ENCODE measurements at regions not wholly inside any gene's neighbourhood (a gene's known extent, or its start where the extent isn't known, plus 50 kb on each side); places are given as distances from the start of the nearest gene placed in this dataset.

GRCh38 chr11:115776916-115777315, 272.7 kb upstream of the CADM1 start:
- FAIRE-seq = no peak

DNA sequence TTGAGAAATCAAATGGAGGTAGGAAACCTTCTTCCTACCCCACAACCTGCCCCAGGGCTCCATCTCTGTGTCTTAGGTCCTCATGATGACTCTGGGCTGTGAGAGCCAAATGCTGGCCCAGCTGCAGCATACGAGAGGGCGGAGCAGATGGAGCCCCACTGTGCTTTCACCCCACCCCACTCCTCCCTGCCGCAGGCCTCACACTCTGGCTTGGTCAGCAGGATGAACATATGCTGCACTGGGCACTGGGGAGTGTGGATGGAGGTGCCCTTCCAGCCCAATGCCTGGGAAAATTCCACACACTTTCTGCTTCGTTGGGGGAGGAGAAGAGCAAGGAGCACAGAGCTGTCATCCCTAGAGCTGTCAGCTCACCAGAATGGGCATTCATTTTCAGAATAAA, 271.6 kb upstream of the CADM1 start:
- no peak for FAIRE-seq

GRCh38 chr11:115774756-115775155, 270.5 kb upstream of the CADM1 start:
- FAIRE-seq = no peak

DNA sequence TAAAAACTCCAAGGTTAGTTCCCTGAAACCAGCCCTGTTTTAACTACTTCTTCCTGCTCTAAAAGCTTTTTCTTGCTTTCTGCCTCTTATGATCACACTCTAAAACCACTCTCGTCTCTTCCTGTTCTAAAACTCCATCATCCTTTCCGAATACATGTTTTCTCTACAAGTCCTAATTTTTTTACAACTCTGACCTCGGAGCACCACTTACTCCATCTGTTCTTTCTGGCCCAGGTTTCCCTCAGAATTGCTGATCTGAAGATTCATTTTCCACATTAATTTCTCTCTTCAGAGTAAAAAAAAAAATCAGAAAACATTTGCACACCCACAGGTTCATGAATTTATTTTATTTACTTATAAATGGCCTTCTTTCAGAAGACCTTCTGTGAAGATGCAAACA, 265.7 kb upstream of the CADM1 start:
- no peak for FAIRE-seq

- FAIRE-seq = no peak
Measured at GRCh38 chr11:115767883-115768282, 263.7 kb upstream of the CADM1 start.

DNA sequence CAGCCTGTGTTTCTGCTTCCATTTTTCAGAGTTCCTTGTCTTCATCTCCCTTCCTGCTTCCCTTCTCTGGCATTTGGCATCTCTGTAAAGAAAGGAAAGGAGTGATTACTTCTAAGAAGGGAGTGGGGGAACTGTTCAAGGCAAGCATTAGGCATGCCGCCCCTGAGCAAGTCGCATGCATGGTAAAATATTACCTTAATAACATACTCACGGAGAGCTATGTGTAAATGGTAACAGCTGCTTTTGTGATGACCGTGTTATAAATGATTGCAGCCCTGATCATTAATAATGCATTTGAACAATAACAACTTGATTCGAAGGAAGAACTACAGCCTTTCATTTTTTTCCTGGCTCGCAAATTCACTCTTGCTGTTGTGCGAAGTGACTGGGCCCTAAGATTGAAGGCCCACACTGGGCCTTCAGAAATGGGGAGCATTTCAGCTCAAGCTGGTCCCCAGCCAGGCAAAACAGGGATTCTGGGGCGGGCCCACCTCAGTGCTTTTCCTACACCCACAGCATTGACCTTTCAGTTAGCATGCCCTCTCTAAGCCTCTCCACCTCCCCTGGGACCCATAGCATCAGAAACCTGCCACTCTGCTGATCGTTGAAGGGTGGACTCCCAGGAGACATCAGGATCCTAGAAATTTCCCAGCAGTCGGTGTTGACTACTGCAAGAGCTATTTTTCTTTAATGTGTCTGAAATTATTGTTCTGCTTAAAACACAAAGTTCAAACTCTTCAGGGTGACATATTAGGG, 263.0 kb upstream of the CADM1 start:
- FAIRE-seq = no peak

DNA sequence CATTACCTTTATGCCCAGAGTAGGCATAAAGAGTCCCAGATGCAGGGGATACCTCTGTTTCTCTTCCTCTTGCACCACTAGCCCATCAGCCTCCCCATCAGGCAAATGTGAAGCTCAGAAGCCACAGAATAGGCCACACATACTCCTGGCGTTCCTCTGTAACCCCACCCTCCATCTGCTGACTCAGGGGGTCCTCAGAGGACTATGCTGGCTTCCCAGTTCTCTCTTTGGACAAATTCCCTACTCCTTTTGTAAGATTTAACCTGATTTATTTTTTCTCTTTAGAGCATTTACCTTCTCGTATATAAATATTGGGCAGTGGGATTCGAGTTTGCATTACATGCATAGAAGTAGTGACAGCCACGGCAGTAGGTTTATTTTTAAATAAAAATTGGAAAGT, 262.3 kb upstream of the CADM1 start:
- no peak for FAIRE-seq

- FAIRE-seq = no peak
Measured at GRCh38 chr11:115765803-115766239, 261.6 kb upstream of the CADM1 start.

DNA sequence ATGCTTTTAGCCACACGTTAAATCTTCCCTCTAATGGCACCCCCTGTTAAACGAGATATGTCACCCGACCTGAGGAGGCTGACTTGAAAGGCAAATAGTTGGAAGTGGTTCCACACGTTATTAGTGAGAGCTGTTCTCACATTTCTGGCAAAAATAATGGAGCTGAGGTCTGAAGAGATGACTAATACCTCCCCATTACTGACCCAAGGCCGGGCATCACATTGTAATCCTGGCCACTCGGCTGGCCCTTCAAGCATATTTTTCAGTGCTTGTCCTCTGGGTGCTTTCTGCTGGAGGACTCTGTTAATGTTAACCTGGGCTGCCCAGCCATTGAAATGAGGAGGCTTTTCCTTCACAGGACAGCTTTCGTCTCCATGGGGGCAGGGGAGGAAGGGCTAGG, 260.0 kb upstream of the CADM1 start:
- FAIRE-seq = no peak

DNA sequence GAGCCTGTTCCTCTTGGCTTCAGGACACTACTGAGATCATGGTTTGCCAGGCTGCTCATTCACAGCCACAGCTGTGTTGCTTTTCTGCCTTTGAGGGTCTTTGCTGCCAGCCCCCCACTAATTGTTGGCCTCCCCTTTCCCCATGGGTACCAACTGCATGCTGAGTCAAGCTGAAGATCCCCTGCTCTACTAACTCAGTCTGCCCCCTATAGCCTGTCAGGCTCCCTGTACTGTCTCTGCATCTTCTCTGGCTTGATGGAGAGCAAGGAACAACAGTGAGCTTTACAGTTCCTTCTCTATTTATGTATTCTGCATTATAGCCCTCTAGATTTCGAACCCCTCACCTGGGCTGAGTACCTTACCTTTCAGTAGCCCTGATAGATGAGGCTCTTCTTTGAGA, 257.6 kb upstream of the CADM1 start:
- FAIRE-seq = no peak

GRCh38 chr11:115761348-115761747, 257.1 kb upstream of the CADM1 start:
- FAIRE-seq = no peak

DNA sequence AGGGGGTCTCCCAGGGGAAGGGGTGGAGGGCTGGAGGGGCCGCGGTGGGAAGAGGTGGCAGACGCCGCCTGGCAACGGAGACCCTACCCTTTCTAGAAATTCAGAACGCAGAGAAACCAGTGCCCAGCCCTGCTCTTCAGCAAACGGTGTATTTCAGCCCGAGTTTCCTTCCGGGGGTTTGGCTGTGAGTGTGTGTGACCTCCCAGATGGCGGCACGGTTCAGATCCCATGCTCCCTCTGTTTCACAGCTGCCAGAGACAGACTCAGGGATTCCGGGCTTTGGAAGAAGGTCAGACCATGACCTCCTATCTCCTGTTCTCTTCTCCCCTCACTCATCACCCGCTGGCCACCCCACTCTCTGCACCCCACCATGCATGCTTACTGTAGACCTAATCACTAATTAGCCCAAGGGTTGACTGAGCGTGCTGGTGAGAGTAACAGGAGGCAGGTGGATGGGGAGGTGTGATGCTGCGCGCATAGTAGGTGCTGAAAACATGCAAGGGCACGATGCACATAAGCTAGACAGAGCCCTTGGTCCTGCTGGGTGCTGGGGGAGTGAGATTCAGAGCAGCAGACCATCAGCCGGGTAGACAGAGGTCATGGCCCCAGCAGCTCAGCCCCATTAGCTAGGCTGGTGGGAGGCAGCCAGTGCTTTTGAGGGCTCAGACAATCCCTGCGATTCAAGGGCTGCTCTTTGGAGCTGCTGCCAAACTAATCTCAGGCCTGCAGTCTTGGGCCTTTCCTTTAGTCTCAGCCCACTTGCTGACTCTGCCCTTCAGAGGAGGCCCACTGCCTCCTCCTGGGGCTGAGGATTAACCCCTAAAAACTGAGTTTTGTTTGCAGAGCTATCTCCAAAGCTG, 256.5 kb upstream of the CADM1 start:
- FAIRE-seq = no peak

- FAIRE-seq = no peak
Measured at GRCh38 chr11:115759622-115760460, 255.6 kb upstream of the CADM1 start.

GRCh38 chr11:115758011-115758410, 253.8 kb upstream of the CADM1 start:
- FAIRE-seq = no peak

DNA sequence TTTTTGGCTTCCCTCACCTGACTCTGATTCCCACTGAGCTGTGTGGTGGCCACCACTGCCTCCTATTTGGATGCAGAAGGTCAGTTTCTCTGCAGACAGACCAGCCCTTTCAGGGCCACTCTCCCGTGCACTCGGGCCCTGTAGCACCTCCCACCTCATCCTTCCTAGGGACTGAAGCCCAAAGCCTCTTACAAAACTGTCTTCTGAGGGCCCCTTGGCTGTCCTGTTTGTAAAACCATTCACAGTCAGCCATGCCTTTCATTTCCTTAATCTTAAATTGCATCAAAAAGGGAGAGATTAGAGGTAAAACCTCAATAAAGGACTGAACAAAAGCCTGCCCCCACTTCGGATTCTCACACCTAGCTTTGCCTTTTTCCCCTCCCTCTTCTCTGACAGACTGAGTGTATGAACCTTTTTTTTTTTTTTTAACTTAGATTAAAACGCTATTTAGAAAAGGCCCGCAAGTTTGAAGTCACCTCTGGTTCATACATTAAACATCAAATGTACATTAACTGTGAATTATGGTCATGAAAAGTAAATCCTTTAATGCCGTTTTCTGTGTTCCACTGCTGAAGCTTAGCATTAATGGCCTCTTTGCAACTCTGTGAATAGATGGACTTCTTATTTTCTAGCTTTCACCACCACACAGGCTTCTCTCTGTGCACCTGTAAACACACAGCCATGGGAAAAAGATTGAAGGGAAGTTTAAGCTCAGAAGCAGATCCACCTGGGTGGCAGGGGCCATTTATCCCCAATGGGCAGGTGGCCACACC, 247.2 kb upstream of the CADM1 start:
- no peak for FAIRE-seq

DNA sequence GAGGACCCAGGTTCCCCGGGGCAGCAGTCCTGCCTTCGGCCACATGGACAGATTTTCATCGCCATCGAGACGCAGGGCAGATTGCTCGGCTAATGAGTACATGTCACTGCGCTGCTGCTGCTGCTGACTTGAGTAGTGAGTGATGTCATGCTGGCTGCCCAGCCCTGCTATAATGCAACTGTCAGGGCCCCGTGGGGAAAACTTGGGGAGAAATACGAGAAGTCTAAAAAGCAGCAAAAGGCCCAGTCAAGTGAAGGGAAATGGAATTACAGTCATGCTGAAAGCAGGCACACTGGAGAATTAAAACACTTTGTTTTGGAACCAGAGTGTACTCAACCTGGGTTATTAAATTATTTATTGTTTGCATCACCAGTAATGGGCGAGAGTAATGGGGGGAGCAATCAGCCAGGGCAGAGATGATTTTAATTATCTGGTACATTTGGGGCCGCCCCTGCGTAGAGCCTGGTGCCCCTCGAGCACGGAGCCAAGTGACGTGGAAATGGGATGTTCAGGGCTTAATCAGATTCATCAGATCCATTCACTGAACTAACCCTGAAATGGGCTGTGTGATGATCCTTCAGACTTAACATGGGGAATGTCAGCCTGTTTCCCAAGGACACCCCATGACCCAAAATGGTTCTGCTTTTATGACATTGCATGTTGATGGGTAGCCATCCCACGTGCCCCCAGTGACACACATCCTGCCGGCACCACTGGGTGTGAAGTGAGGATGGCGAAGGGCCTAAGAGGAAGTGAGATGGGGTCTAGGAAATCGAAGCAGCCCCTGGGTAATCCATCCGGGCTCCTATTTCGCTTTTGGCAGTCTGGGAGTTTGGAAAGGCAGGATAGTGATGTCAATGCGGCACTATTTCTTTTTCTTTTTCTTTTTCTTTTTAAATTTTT, 241.6 kb upstream of the CADM1 start:
- FAIRE-seq = no peak

DNA sequence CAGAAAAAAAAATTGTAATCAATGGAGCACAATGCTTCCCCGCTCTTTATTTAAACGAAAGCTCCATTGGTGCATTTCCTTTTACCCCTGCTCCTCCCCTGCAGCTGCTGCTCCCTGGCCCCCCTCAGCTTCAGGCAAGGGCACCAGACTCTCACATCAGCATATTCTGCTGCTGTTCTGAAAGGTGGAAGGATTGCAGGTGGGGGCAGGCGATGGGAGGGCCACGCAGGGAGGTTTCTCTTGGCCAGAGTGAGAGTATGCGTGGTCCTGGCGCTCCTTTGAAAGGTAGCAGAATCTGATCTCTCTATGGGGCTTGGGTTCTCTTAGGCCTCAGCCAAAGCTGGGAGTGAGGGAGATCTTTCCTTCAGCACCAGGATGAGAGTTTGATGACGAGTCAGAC, 240.9 kb upstream of the CADM1 start:
- FAIRE-seq = no peak

DNA sequence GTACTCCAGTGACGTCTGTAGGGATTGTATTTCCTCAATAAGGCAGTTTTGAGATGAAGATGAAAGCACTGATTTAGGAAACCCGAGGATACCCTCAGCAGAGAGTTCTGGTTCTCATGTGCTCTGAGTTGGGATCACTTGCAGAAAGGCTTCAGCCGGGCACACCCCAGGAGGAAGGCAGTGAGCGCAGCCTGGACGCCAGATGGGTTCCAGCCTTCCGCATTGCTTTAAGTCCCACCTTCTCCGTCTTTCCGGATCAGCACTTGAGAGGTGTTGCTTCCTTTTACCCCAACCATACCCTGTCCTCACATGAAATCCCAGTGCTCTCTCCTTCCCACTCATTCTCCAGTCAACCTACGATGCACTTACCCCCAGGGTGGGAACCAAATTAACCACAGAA, 239.5 kb upstream of the CADM1 start:
- FAIRE-seq = no peak

DNA sequence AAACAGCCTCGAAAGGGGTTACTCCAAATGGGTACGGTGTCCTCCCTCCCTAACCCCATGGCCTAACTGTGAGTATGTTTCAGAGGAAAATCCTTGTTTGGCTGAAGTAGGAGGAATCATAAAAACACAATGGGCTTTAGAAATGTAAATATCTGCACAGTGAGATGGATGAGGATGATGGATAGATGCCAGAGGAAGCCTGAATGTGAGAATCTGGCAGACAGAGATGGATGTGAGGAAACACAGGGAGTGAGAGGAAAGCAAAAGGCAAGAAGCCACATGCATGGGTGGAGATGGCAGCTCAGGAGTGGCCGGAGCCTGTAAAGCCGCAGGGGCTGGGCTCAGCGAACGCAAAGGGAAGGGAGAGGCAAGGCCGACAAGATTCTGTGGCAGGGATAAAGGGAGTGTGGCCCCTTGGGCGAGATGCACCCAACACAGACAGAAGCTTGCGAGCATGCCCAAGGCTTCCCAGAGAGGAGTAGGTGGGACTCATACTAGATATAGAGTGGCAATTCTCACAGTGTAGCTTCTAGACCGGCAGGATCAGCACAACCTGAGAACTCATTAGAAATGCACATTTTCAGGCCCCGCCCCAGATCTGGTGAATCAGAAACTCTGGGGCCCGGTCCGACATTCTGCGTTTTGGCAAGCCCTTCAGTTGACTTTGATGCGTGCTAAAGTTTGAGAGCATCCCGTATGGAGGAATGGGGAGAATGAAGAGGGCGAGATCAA, 237.3 kb upstream of the CADM1 start:
- no peak for FAIRE-seq

GRCh38 chr11:115740324-115740723, 236.1 kb upstream of the CADM1 start:
- no peak for FAIRE-seq

DNA sequence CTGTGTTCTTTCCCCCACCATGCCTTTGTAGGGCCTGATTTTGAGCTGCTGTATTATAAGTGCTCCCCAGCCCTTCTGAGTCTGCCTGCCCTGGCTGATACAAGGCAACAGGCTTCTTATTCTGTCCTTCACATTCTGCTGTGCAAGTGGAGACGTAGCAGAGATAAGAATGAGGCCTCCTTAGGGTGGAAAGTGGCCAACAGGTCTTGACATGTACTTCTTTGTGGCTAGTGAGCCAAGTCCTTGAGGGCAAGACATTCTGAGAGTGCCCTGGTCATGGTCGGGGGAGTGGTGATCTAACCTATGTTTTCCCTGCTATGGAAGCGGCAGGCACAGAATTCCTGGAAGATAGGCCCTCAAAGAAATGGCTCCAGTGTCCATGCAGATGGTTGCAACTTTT, 235.7 kb upstream of the CADM1 start:
- FAIRE-seq = no peak

Measured in islet of Langerhans (tissue), 1 donor.